Activated CD4-positive, alpha-beta T cell treated with anti-CD3 and anti-CD28 coated beads, Interleukin-2, amount 50 U/mL, for 24 hours (primary cell): ENCODE measurements at regions not wholly inside any gene's neighbourhood (a gene's known extent, or its start where the extent isn't known, plus 50 kb on each side); places are given as distances from the start of the nearest gene placed in this dataset.
"Not testable (repeated sequence)": the region's sequence is repeated elsewhere in the genome, so short reads cannot be mapped to it uniquely, and the experiment has no call there.

ENCODE experiments used
- DNase-seq, 2 donors: peaks; one replicate each; pipeline ENCODE4 v3.0.0-alpha.2; 2020; ENCODE audit warnings: low read depth in 1 of 2, low spot score in 1 of 2

DNA sequence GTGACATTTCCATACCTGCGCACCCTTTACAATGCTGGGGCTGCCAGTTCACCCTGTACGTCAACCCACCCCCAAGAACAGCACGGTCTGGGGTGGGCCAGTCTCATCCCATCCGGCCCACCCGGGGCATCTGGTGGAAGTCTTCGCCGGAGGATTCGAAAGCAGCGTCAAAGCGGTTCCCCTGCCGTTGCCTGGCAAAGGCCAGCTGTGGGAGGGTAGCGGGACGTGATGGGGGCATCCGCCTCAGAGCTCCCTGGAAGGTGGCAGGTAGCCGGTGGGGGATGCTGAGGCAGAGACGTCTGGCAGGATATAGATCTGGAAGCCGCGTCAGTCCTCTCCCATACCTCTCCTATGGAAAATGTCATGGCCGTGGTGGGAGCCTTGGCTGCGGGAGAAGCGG is 749.1 kb upstream of the DEFB115 start:
- not testable (repeated sequence) for DNase-seq

DNA sequence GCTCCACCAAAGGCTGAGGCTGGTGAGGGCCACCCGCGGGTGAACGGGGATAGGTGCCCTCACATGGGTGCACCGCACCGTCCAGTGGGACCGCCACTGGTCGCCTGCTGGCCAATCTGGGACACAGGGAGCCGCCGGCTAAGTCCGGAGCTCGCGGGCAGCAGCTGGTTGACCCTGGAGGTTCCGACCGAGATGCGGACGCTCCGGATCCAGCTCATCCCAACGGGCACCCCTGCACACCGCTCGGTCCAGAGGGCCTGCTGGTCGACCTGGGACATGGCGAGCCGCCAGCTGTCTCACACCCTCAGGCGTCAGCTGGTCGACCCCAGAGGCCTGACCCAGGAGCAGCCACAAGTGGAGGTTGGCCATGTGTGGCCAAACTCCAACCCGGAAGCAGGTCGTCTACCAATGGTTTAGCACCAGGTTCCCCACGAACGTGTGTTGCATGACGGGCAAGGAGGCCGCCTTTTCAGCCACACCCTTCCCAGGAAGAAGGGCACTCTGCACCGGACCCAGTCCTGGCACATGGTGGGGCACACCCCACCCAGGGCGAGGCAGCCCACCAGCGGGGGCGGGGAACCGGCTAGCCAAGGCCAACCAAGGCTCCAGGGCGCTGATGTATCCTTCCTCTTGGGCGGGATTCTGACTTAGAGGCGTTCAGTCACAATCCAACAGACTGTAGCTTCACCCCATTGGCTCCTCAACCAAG is 746.0 kb upstream of the DEFB115 start:
- no peak for DNase-seq

- DNase-seq = no peak
Measured at GRCh38 chr20:30513050-30513628, 744.3 kb upstream of the DEFB115 start.

DNA sequence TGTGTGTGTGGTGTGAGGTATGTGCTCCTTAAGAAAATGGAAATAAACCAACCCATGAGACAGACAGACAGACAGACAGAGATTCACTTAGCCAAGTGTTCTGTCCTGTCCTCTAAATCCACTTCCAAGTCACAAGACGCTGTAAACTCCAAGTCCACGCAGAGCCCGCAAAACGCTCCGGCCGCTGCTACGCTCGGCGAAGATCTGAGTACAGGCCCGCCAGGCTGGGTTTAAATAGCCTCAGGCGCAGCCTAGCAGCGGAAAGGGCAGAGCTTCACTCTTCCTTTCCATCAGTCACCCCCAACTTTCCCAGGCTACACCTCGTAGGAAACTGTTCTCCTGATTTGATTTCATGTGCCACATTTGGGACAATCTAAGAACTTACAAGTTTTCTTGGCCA is 741.5 kb upstream of the DEFB115 start:
- not testable (repeated sequence) for DNase-seq

DNA sequence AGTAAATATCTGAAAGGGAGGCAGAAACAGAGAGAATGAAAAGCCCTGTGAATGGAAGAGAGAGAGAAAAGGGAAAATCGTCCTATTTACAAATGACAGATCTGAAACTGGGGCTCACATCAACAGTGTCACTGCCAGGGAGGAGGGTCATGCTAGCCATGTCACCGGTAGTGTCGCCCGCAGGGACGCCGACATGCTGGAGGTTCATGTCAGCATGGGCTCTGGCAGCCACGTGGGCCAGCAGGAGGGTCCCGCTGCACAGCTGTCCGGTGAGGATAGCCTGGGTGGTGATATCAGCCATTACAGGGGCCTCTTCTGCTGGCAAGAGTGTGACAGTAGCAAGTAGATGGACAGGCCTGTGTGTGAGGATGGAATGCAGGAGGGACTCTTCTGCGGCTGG is 738.6 kb upstream of the DEFB115 start:
- not testable (repeated sequence) for DNase-seq

DNA sequence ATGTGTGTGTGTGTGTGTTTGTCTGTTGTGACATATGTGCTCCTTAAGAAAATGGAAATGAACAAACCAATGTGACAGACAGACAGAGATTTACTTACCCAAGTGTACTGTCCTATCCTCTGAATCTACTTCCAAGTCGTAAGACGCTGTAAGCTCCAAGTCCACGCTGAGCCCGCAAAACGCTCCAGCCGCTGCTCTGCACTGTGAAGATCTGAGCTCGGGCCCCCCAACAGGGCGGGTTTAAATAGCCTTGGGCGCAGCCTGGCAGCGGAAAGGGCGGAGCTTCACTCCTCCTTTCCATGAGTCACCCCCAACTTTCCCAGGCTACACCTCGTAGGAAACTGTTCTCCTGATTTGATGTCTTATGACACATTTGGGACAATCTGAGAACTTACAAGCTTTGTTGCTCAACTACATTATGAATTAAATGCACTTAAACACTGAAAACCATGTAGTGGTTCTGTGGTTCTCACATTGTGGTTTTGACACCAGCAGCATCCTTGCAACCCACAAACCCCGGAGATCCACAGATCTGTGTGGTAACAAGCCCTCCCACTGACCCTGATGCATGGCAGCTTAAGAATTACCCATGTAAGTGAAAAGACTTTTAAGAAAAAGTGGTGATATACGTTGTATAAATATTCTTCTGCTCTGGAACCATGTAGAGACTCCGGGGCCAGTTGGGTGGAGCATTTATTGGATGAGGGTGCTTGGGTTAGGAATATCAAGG is 735.6 kb upstream of the DEFB115 start:
- not testable (repeated sequence) for DNase-seq

DNA sequence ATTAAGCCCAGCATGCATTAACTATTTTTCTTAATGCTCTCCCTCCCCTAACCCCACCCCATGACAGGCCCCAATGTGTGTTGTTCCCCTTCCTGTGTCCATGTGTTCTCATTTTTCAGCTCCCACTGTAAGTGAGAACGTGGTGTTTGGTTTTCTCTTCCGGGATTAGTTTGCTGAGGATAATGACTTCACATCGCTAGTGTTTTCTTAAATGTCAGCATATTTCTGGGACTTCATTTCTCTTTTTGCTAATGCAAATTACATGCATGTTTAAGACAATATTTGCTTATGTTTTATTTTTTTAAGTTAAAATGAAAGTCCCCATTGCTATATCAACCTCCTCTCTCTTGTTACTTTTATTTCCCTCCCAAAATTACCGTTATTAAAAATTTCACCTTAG is 733.3 kb upstream of the DEFB115 start:
- DNase-seq = not testable (repeated sequence)

GRCh38 chr20:30524761-30525160 is 732.7 kb upstream of the DEFB115 start:
- not testable (repeated sequence) for DNase-seq

DNA sequence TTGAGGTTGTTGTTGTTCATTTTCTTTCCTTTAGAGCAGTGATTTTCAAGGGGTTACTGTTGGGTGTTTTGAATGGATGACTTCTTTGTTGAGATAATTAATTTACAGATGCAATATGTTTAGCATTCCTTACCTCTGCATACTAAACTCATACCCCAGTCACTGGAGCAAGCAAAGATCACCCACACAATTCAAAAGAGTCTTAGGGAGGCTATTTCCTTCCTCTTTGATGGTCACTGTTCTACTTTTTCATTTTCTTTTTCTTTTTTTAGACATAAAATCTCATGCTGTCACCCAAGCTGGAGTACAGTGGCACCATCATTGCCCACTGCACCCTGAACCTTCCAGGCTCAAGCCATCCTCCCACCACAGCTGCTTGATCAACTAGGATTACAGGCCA is 723.8 kb upstream of the DEFB115 start:
- not testable (repeated sequence) for DNase-seq

- not testable (repeated sequence) for DNase-seq
Measured at GRCh38 chr20:30537459-30537858, 720.0 kb upstream of the DEFB115 start.

DNA sequence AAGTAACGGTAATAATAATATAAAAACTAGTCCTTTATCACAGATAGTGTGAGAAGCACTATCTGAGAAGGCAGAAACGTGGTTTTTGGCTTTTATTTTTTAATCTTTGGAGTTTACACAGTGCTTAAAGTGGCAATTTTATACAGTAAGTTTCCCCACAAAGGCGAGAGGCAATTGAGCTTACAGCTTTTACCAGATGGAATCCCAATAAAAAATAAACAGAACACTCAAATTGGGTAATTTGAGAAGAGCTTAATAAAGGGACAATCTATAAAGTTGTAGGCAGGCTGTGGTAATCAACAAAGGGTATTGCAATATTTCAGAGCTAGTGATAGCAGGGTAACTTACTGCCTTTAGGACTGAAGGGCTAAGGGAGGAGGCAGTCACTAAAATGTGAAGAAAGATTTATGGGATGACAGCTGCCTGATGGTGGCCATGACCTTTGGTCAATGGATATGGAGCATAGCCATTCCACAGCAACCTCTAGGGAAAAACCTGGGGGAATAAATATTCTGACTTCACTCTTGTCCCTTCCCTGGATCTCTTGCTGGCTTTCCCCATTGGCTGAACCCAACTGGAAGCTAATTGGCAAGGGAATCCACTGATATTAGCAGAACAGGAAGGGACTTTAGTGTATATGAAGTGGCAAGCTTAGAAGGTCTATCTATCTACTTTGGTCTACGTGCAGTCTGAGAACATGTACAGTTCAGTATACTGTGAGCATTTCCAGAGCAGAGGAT is 717.0 kb upstream of the DEFB115 start:
- not testable (repeated sequence) for DNase-seq

GRCh38 chr20:30551236-30551635 is 706.2 kb upstream of the DEFB115 start:
- not testable (repeated sequence) for DNase-seq

GRCh38 chr20:30556797-30557196 is 700.7 kb upstream of the DEFB115 start:
- DNase-seq = not testable (repeated sequence)

GRCh38 chr20:30565086-30565485 is 692.4 kb upstream of the DEFB115 start:
- not testable (repeated sequence) for DNase-seq

- DNase-seq = not testable (repeated sequence)
Measured at GRCh38 chr20:30569867-30570266, 687.6 kb upstream of the DEFB115 start.

DNA sequence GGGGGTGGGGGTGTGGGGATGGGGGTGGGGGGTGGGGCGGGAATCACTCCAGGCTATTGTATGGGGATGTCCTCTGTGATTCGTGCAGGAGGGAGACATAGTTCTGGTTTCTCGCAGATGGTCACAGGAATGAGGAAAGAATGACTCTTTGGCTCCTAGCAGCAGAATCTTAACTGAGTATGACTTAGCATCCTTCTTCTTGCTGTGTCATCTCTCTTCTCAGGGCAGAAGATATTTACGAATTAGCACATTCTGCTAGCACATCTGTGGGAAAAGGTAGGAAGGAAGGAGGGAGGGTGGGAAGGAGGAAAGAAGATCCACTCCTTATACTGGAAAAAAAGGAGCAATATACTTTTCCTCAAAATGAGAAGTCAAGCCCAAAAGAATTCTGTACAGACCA is 686.8 kb upstream of the DEFB115 start:
- DNase-seq = not testable (repeated sequence)

DNA sequence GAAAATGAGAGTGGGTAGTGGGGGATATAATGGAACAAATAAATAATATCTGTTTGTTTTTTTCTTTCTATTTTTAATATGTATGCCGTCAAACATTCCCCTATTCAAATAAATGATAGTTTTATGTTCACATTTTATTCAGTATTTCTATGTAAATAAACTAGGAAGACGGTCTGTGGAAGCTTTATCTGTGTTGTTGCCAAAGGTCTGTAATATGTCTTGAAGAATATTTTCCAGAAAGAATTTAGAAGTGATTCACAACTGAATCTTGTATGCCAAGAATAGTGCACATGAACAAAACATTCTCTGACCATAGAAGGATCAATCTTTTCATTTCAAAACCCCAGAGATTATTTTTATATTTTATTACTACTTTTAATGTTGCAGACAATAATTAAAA is 683.1 kb upstream of the DEFB115 start:
- not testable (repeated sequence) for DNase-seq

GRCh38 chr20:30579069-30579468 is 678.4 kb upstream of the DEFB115 start:
- DNase-seq = not testable (repeated sequence)

DNA sequence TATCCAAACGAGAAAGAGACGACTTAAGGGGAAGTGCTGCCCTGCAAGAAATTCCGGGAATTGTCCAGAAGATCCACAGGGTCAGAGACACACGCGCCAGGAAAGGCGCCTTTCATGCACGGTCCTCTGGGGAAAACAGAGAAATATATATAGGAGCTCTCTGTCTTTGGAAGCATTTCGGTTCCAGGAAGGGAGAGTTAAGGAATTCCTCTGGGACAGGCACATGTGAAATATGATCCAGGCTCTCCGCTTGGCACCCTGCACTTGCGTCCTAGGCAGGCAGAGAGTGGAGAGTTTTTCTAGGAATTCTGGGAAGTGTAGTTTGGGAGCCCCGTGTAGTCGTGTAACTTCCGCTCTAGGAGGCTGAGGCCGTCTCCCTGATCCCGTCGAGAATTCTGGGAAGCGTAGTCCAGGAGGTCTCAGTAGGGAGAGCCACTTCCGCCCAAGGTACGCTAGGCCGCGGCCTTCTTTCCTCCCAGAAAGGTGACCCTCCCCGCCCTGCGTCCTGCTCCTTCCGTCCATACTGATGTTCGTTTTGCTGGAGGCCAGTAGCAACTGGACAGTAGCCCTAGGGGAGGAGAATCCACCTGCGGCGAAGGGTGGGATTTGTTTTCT is 677.5 kb upstream of the DEFB115 start:
- not testable (repeated sequence) for DNase-seq

DNA sequence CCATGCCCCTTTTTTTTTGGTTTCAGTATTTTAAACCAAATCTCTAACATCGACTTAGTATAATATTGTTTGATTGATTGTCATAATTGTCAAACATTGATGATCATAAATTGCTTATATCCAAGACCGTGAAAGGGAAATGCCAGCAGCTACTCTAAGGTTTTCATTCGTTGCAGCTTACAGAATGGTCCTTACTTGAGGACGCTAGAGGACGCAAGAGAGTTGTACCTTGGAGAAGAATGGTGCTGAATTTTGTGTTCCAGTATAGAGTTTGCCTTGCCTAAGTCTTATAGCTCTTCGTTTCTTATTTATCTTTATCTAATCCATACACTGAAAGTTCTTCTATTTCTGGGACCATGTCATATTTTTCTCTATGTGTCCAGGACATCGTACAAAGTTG is 675.6 kb upstream of the DEFB115 start:
- DNase-seq = not testable (repeated sequence)

DNA sequence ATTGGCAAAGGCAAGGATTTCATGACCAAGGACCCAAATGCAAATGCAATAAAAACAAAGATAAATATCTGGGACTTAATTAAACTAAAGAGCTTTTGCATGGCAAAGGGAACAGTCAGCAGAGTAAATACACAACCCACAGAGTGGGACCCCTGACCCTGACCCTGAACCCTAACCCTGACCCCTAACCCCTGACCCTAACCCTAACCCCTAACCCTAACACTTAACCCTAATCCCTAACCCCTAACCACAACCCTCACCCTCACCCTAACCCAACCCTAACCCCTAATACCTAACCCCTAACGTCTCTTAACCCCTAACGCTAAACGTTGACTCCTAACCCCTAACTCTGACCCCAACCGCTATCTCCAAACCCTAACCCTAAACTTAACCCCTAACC is 673.1 kb upstream of the DEFB115 start:
- DNase-seq = not testable (repeated sequence)
